ENCODE measurements at regions not wholly inside any gene's neighbourhood (a gene's known extent, or its start where the extent isn't known, plus 50 kb on each side); places are given as distances from the start of the nearest gene placed in this dataset.

- TF ChIP-seq, protein P1, sequence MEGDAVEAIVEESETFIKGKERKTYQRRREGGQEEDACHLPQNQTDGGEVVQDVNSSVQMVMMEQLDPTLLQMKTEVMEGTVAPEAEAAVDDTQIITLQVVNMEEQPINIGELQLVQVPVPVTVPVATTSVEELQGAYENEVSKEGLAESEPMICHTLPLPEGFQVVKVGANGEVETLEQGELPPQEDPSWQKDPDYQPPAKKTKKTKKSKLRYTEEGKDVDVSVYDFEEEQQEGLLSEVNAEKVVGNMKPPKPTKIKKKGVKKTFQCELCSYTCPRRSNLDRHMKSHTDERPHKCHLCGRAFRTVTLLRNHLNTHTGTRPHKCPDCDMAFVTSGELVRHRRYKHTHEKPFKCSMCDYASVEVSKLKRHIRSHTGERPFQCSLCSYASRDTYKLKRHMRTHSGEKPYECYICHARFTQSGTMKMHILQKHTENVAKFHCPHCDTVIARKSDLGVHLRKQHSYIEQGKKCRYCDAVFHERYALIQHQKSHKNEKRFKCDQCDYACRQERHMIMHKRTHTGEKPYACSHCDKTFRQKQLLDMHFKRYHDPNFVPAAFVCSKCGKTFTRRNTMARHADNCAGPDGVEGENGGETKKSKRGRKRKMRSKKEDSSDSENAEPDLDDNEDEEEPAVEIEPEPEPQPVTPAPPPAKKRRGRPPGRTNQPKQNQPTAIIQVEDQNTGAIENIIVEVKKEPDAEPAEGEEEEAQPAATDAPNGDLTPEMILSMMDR (IDR thresholded peaks at IDR 0.05; ENCODE audit: insufficient read depth, low read length, poor library complexity, severe bottlenecking) = no peak
- TF ChIP-seq EZH2phosphoT487 (conservative IDR thresholded peaks at IDR 0.05; ENCODE audit: low read length) = no peak
Measured at GRCh38 chr3:124131158-124131557, 139.2 kb upstream of the ROPN1 start.

Data from SU-DHL-6 (cell line).